Activated B cell treated with CpG ODN at 0.5 μM for 24 hours (primary cell): ENCODE measurements at regions not wholly inside any gene's neighbourhood (a gene's known extent, or its start where the extent isn't known, plus 50 kb on each side); places are given as distances from the start of the nearest gene placed in this dataset.
"Not testable (repeated sequence)": the region's sequence is repeated elsewhere in the genome, so short reads cannot be mapped to it uniquely, and the experiment has no call there.

ENCODE experiments used
- ATAC-seq: fragments of 200-7000 bp; cut with Tn5 transposase; one replicate; pipeline ENCODE4 v1.10.0; 2021; ENCODE audit warnings: low read depth, mild to moderate bottlenecking, moderate library complexity
- CTCF ChIA-PET: fragments of 350-600 bp; sonication (Branson Sonifier 250); formaldehyde crosslinking; loops from one replicate; lab custom pipeline; 2021; ENCODE audit warnings: antibody characterized with exemption; lab: Charles Lee
- POLR2A ChIA-PET: fragments of 350-600 bp; sonication (Branson Sonifier 250); formaldehyde crosslinking; loops from one replicate; lab custom pipeline; 2021; ENCODE audit warnings: antibody characterized with exemption; lab: Charles Lee
- DNase-seq: peaks from one replicate; pipeline ENCODE4 v3.0.0; 2022
- H3K27ac Mint-ChIP-seq: one replicate; pipeline ENCODE4 v1.8.0; 2020; ENCODE audit warnings: mixed read lengths
- H3K27me3 Mint-ChIP-seq: one replicate; pipeline ENCODE4 v1.8.0; 2021; ENCODE audit warnings: mixed read lengths
- H3K36me3 Mint-ChIP-seq: one replicate; pipeline ENCODE4 v1.8.0; 2021; ENCODE audit warnings: low read depth, mixed read lengths
- H3K4me1 Mint-ChIP-seq: one replicate; pipeline ENCODE4 v1.8.0; 2021; ENCODE audit warnings: mixed read lengths
- H3K4me3 Mint-ChIP-seq: one replicate; pipeline ENCODE4 v1.8.0; 2020; ENCODE audit warnings: mild to moderate bottlenecking, mixed read lengths
- H3K9me3 Mint-ChIP-seq: one replicate; pipeline ENCODE4 v1.8.0; 2020; ENCODE audit warnings: mixed read lengths
- intact Hi-C: fragments of 100-400 bp; cut with micrococcal nuclease; formaldehyde crosslinking; loops from one replicate; pipeline ENCODE4 v1.15.1; 2024
- TF ChIP-seq, protein P1 (sequence below): fragments of 200-600 bp; IDR thresholded peaks from one replicate; pipeline ENCODE4 v1.8.0; 2022; ENCODE audit warnings: antibody characterized with exemption, mild to moderate bottlenecking

DNA sequence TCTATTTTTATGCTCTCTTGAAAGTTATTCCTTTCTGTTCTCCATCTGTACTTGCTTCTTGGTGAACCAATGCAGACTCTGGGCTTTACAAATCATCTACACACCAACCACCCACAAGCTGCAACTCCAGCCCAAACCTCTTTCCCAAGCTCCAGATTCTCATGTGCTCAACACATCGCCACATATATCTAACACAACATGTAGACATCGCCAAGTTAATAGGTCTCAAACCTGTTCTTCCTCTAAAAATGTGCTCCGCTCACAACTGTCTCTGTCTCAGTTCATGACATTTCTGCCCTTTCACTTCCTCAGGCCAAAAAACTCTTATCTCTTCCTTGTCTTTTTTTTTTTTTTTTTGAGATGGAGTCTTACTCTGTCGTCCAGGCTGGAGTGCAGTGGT, 95.7 kb upstream of the EEPD1 start:
- ATAC-seq (no peak), DNase-seq (no peak)
- Mint-ChIP-seq H3K27ac (no peak overlapping the region), H3K4me1 (peaks cover 9% of the 10 kb centered on the region), H3K9me3 (no peaks in the 10 kb centered on the region), H3K27me3 (peaks cover 2% of the 10 kb centered on the region), H3K4me3 (peak overlapping the region; percentile 5), H3K36me3 (no peaks in the 10 kb centered on the region)
- POLR2A ChIA-PET: no interaction called here
- TF ChIP-seq, protein P1, sequence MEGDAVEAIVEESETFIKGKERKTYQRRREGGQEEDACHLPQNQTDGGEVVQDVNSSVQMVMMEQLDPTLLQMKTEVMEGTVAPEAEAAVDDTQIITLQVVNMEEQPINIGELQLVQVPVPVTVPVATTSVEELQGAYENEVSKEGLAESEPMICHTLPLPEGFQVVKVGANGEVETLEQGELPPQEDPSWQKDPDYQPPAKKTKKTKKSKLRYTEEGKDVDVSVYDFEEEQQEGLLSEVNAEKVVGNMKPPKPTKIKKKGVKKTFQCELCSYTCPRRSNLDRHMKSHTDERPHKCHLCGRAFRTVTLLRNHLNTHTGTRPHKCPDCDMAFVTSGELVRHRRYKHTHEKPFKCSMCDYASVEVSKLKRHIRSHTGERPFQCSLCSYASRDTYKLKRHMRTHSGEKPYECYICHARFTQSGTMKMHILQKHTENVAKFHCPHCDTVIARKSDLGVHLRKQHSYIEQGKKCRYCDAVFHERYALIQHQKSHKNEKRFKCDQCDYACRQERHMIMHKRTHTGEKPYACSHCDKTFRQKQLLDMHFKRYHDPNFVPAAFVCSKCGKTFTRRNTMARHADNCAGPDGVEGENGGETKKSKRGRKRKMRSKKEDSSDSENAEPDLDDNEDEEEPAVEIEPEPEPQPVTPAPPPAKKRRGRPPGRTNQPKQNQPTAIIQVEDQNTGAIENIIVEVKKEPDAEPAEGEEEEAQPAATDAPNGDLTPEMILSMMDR: no peak
- intact Hi-C loops: no loop called here
- CTCF ChIA-PET: no interaction called here

DNA sequence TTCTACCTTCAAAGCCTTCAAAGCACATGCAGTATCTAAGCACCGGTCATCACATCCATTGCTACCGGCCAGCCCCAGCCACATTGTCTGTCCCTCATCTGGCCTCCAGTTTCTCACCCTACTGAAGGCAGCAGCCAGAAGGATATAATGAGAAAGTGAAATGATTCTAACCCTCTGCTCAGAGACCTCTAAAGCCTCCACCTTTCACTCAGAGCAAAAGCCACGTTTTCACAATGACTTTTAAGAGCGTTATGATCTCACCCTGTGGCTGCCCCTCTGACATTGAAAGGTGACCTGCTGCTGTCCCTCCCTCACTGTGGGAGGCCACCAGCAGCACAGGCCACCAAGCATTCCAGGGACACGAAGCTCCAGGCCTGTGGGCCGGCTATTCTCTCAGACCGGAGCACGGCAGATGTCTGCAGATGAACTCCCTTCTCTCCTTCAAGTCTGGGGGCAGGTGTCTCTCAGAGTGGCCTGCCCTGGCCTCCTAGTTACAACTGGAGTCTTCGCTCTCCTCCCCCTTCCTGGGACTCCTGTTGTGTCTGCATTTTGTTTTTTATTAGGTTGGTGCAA, 94.9 kb upstream of the EEPD1 start:
- H3K36me3 Mint-ChIP-seq: no peaks in the 10 kb centered on the region
- intact Hi-C loops: no loop called here
- CTCF ChIA-PET: no interaction called here
- no peaks in the 10 kb centered on the region for H3K9me3 Mint-ChIP-seq
- ATAC-seq (no peak), DNase-seq (no peak)
- TF ChIP-seq, protein P1: no peak
- POLR2A ChIA-PET: no interaction called here
- no peak overlapping the region for H3K4me3 Mint-ChIP-seq
- H3K27me3 Mint-ChIP-seq: peaks cover 2% of the 10 kb centered on the region
- peaks cover 9% of the 10 kb centered on the region for H3K4me1 Mint-ChIP-seq
- H3K27ac Mint-ChIP-seq: no peak overlapping the region

DNA sequence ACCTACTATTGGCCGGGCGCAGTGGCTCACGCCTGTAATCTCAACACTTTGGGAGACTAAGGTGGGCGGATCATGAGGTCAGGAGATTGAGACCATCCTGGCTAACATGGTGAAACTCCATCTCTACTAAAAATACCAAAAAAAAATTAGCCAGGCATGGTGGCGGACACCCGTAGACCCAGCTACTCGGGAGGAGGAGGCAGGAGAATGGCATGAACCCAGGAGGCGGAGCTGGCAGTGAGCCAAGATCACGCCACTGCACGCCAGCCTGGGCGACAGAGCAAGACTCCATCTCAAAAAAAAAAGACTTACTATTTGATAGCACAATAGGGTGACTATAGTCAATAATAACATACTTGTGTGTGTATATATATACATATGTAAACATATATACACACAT, 92.7 kb upstream of the EEPD1 start:
- H3K36me3 Mint-ChIP-seq, H3K27ac Mint-ChIP-seq, intact Hi-C loops: not testable (repeated sequence)

DNA sequence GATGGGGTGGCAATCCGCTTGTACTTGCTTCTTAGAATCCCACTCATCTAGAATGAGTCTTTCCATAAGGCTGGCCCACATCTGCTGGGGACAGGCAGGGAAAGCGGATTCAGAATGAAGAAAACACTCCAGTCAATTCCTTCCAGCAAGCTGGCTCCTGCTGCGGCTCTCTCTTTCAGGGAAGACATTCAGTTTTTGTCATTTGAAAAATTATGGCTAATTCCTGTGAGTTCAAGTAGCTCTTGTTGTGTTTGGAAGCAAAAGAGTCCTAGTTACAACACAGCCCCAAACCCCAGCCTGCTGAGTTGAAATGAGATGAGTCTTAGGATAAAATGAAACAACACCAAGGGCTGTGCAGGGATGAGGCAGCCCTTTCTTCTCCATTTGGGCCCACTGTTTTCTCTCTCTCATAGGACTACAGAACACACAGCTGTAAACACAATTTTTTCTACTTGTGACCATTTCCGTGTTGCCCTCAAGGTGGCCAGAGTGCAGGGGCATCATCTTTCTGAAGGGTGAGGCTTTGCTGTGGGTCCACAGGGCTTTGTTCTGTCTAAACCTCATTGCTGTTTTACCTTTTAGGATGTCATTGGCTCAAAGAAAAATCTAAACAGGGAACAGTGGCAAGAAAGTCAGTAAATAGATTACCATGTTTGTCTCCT, 90.8 kb upstream of the EEPD1 start:
- ChIA-PET CTCF (no interaction called here), POLR2A (no interaction called here)
- Mint-ChIP-seq H3K27ac (no peak overlapping the region), H3K9me3 (no peaks in the 10 kb centered on the region), H3K27me3 (peaks cover 2% of the 10 kb centered on the region), H3K4me3 (no peak overlapping the region), H3K4me1 (peaks cover 7% of the 10 kb centered on the region), H3K36me3 (no peaks in the 10 kb centered on the region)
- no peak for DNase-seq
- intact Hi-C loops: no loop called here
- TF ChIP-seq, protein P1: no peak
- no peak for ATAC-seq

More for the DNA sequence above, 92.7 kb upstream of the EEPD1 start:
- H3K4me1 Mint-ChIP-seq, DNase-seq, POLR2A ChIA-PET, H3K27me3 Mint-ChIP-seq, H3K4me3 Mint-ChIP-seq, ATAC-seq, CTCF ChIA-PET, H3K9me3 Mint-ChIP-seq: not testable (repeated sequence)

DNA sequence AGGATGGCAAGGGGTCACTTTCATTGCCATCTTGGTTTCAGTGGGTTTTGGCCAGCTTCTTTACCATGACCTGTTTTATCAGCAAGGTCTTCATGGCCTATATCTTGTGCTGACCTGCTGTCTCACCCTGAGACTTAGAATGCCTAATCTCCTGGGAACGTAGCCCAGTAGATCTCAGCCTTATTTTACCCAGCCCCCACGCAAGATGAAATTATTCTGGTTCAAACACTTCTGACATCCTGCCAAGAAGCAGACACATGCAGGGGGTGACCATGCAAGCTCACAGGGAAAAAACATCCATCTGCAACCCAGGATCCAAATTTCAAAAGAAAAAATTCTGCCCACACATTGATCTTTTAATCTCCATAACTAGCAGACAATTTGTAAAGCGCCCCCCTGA, 88.4 kb upstream of the EEPD1 start:
- POLR2A ChIA-PET: no interaction called here
- no peak for DNase-seq
- H3K27ac Mint-ChIP-seq: no peak overlapping the region
- CTCF ChIA-PET: no interaction called here
- no peak for ATAC-seq
- TF ChIP-seq, protein P1: no peak
- intact Hi-C loops: no loop called here
- H3K4me1 Mint-ChIP-seq: no peaks in the 10 kb centered on the region
- no peak overlapping the region for H3K4me3 Mint-ChIP-seq
- H3K27me3 Mint-ChIP-seq: peaks cover 4% of the 10 kb centered on the region
- H3K9me3 Mint-ChIP-seq: no peaks in the 10 kb centered on the region
- no peaks in the 10 kb centered on the region for H3K36me3 Mint-ChIP-seq

DNA sequence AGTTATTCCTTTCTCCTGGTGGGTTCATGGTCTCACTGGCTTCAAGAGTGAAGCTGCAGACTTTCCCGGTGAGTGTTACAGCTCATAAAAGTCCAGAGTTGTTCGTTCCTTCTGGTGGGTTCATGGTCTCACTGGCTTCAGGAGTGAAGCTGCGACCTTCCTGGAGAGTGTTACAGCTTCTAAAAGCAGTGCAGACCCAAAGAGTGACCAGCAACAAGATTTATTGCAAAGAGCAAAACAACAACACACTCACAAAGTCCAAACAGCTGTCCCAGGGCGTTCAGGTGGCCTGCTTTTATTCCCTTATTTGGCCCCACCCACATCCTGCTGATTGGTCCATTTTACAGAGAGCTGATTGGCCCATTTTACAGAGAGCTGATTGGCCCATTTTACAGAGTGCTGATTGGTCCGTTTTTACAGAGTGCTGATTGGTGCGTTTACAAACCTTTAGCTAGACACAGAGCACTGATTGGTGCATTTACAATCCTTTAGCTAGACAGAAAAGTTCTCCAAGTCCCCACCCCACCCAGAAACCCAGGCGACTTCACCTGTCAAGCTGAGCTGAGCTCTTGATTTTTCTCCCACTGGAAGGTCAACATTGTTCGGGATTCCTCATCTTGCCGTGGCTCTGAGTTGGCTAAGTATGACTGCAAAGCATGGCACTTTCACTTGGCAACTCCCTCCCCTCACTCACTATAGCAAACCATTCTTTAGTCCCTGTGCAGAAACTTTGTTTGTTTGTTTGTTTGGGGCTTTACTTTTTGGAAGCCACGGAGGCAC, 87.3 kb upstream of the EEPD1 start:
- POLR2A ChIA-PET, H3K4me3 Mint-ChIP-seq, H3K4me1 Mint-ChIP-seq, H3K9me3 Mint-ChIP-seq, ATAC-seq, H3K27me3 Mint-ChIP-seq, DNase-seq, H3K27ac Mint-ChIP-seq, intact Hi-C loops, CTCF ChIA-PET, H3K36me3 Mint-ChIP-seq: not testable (repeated sequence)
